GM10266 (cell line): ENCODE measurements at regions not wholly inside any gene's neighbourhood (a gene's known extent, or its start where the extent isn't known, plus 50 kb on each side); places are given as distances from the start of the nearest gene placed in this dataset.
"Not testable (repeated sequence)": the region's sequence is repeated elsewhere in the genome, so short reads cannot be mapped to it uniquely, and the experiment has no call there.

Source experiments
- DNase-seq: peaks from one replicate; pipeline ENCODE4 v3.0.0; 2012; ENCODE audit errors: extremely low spot score
- CTCF ChIP-seq: IDR thresholded peaks from 2 replicates; pipeline ENCODE4 v1.5.1; 2012; ENCODE audit warnings: mild to moderate bottlenecking, low read depth; ENCODE audit not compliant: control insufficient read depth, insufficient read depth; ENCODE audit errors: missing control alignments

DNA sequence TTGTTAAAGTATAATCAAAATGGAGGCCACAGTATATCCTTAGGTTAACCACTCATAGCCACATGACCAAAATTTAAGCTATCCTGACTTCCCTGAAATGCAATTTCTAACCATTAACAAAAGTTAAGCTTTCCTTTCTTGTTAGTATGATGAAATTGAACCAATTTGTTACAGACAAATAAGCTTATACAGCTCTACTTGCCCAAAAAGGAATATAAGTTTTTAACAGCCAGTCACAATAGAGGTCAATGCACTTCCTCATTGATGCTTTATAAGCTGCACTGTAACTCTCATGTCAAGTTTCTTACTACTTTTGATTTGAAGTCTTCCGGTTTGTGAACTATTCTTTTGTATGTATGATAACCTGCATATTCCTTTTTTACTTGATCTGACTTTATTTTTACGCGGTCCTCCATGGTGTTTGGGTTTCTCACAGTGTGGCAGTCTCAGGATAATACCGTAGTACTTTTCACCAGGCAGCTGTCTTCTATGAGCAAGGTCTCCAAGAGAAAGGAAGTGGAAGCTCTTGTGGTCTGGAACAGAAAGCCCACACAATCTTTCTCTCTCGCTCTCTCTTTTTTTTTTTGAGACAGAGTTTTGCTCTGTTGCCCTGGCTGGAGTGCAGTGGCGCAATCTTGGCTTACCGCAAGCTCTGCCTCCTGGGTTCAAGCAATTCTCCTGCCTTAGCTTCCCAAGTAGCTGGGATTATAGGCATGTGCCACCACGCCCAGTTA lies 331.6 kb downstream of the SRGAP2C start:
- no peak for DNase-seq
- no peak for TF ChIP-seq CTCF

DNA sequence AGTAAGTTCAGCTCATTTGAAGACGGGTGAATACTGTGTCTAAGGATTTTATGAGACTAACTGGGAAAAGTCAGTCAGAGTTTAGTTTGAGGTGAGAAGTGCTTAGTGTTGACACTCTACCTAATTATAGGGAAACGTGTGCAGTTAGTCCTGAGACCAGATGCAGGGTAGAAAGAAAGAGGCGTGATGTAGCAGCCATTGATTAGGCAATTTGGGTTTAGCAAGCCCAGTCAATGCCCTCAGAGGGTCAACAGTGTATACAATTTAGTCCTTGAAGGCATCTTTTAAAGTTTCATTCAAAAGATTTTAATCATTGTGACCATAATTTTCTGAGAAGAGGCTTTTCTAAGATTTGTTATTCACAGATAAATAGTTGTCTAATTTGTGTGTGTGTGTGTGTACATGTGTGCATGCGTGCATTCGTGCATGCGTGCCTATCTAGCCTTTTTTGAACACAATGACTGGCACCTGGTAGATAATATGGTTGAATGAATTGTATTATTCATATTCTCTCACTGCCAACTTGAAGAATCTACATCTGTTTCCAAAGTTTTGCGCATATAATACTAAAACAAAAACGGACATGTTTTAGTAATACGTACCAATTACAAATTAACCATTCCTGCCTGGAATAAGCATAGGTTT lies 332.9 kb downstream of the SRGAP2C start:
- TF ChIP-seq CTCF: no peak
- no peak for DNase-seq

- no peak for DNase-seq
- TF ChIP-seq CTCF: no peak
Measured at GRCh38 chr1:121518726-121519041, 333.9 kb downstream of the SRGAP2C start.

GRCh38 chr1:121519042-121519755 lies 334.4 kb downstream of the SRGAP2C start:
- DNase-seq: no peak
- TF ChIP-seq CTCF: no peak

DNA sequence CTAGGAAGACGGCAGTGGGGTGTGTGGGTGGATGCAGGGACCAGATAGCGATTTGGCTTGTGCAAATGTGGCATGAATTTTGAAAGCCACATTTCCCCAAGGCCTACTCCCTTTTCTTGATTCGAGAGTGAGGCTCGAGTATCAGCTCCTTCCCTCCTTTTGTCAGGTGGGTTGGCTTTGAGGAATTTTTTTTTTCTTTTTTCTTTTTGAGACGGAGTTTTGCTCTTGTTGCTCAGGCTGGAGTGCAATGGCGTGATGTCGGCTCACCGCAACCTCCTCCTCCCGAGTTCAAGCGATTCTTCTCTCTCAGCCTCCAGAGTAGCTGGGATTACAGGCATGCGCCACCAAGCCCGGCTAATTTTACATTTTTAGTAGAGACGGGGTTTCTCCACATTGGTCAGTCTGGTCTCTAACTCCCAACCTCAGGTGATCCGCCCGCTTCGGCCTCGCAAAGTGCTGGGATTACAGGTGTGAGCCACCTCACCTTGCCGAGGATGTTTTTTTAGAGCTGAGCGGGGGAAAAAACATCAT lies 335.0 kb downstream of the SRGAP2C start:
- DNase-seq: not testable (repeated sequence)

DNA sequence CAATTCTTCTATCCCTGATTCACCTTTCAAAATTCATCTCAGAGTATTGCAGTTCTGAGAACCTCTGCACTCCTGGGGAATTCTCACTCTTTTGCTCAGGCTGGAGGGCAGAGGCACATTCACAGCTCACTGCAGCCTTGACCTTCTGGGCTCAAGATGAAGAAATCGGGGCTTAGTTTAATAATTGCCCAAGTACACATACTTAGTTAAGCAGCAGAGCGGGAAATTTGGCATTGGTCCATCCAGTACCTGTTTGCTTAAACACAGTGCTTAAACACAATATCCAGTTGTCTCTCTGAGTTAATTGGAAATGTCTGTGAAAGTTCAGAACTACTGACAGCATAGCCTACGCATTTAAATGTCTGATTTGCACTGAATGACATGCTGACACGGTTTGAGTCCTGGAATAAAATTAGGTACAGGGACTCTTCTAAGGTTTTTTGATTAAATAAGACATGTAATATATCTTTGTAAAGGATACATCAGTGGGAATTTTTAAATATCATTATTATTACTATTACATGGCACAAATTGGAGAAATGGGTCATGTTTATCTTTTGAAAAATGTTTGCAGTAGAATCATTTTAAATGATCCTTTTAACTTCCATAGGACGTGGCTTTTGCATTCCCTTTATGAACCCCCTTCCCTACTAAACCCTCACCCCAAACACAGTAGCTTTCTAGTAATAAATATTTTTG lies 337.4 kb downstream of the SRGAP2C start:
- TF ChIP-seq CTCF: no peak
- DNase-seq: no peak

DNA sequence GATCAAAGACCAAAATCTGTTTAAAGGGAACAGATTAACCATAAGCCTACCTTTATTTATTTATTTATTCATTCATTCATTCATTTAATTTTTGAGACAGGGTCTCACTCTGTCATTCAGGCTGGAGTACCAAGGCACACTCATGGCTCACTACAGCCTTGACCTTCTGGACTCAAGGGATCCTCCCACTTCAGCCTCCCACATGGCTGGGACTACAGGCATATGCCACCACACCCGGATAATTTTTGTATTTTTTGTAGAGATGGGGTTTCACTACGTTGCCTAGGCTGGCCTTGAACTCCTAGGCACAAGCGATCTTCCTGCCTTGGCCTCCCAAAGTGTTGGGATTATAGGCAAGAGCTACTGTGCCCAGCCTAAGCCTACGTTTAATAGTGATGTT lies 338.3 kb downstream of the SRGAP2C start:
- DNase-seq: not testable (repeated sequence)

DNA sequence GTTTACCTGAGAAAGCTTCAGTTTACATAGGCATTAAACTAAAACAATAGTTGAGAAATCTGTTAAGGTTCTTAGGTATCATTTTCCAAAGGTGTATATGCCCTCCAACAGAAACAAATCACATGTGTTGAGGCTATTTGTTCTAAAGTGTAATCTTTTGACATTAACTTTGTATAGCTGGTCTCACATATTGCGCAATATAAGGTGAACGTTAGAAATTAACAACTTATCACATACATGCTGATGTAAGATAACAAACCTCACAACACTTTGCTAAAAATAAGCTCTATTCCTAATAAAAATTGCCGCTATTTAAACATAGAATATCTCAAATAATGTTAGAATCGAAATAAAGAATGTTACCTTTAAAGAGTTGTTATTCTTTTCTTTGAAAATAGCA lies 340.6 kb downstream of the SRGAP2C start:
- no peak for DNase-seq
- no peak for TF ChIP-seq CTCF

GRCh38 chr1:121528958-121529357 lies 344.2 kb downstream of the SRGAP2C start:
- DNase-seq: not testable (repeated sequence)

DNA sequence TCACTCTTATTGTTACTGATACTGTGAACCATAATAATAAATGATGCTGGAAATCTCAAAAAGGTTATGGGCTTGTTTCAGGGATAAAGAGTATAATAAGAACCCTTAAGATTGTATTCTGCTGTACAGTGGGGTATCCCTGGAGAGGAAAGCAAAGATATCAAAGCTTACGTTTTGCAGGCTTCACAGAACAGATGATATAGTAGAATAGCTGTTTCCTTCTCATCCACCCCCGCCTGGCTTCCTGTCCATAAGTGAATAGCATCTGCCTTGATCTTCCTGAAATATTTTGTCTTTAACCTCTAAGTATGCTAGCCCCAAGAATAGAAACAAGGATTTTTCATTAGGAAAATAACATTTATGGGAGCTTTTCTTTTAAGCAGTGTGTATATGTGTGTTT lies 345.3 kb downstream of the SRGAP2C start:
- not testable (repeated sequence) for DNase-seq

- DNase-seq: not testable (repeated sequence)
Measured at GRCh38 chr1:121531747-121532146, 347.0 kb downstream of the SRGAP2C start.
